Mesenchymal stem cell (in vitro differentiated cells and primary cell): ENCODE measurements at regions not wholly inside any gene's neighbourhood (a gene's known extent, or its start where the extent isn't known, plus 50 kb on each side); places are given as distances from the start of the nearest gene placed in this dataset.

ENCODE experiments used
- DNase-seq: peaks from one replicate; pipeline ENCODE4 v3.0.0-alpha.2; 2013
- H2AFZ ChIP-seq: one replicate; pipeline ENCODE4 v1.6.1; 2013; ENCODE audit warnings: low read depth, mild to moderate bottlenecking, control low read depth, inconsistent platforms, low read length, moderate library complexity
- H2AK5ac ChIP-seq: 2 replicates; pipeline ENCODE4 v1.6.1; 2013; ENCODE audit warnings: low read length, moderate library complexity, mild to moderate bottlenecking, inconsistent platforms; ENCODE audit not compliant: severe bottlenecking
- H2BK120ac ChIP-seq: one replicate; pipeline ENCODE4 v1.6.1; 2013; ENCODE audit warnings: low read depth, mild to moderate bottlenecking, inconsistent platforms, low read length, moderate library complexity
- H2BK12ac ChIP-seq, 2 experiments: one replicate each; pipeline ENCODE4 v1.6.1; 2013; ENCODE audit warnings: inconsistent platforms in 2 of 2, low read length in 2 of 2, mild to moderate bottlenecking in 2 of 2, moderate library complexity in 2 of 2, control low read depth in 1 of 2
- H2BK15ac ChIP-seq: one replicate; pipeline ENCODE4 v1.6.1; 2013; ENCODE audit warnings: mild to moderate bottlenecking, low read depth, inconsistent platforms; ENCODE audit not compliant: poor library complexity, severe bottlenecking
- H2BK5ac ChIP-seq: 2 replicates; pipeline ENCODE4 v1.6.1; 2013; ENCODE audit warnings: low read depth, mild to moderate bottlenecking, low read length, control low read depth, inconsistent platforms; ENCODE audit not compliant: poor library complexity, severe bottlenecking
- H3K14ac ChIP-seq, 2 experiments: one replicate each; pipeline ENCODE4 v1.6.1; 2013; ENCODE audit warnings: inconsistent platforms in 2 of 2, low read length in 2 of 2, control low read depth in 1 of 2, mild to moderate bottlenecking in 1 of 2, moderate library complexity in 1 of 2
- H3K18ac ChIP-seq, 2 experiments: one replicate each; pipeline ENCODE4 v1.6.1; 2013; ENCODE audit warnings: inconsistent platforms in 2 of 2, low read length in 2 of 2, control low read depth in 1 of 2, low read depth in 1 of 2, mild to moderate bottlenecking in 1 of 2
- H3K23ac ChIP-seq, 2 experiments: one replicate each; pipeline ENCODE4 v1.6.1; 2013; ENCODE audit warnings: inconsistent platforms in 2 of 2, low read length in 2 of 2, mild to moderate bottlenecking in 2 of 2, moderate library complexity in 2 of 2, control low read depth in 1 of 2
- H3K27ac ChIP-seq: 2 replicates; pipeline ENCODE4 v1.5.1; 2013; ENCODE audit warnings: mild to moderate bottlenecking, moderate library complexity, low read length, control low read depth, inconsistent platforms; ENCODE audit not compliant: poor library complexity, severe bottlenecking
- H3K27me3 ChIP-seq, 2 experiments: 2 replicates each; pipeline versions ENCODE4 v1.6.1 to v1.7.0; 2013; ENCODE audit warnings: low read length in 2 of 2, mild to moderate bottlenecking in 2 of 2, moderate library complexity in 2 of 2, control low read depth in 1 of 2, inconsistent platforms in 1 of 2; ENCODE audit not compliant: control insufficient read depth in 1 of 2, insufficient read depth in 1 of 2
- H3K36me3 ChIP-seq, 2 experiments: 2 replicates each; pipeline versions ENCODE4 v1.6.1 to v1.7.0; 2013; ENCODE audit warnings: low read length in 2 of 2, control low read depth in 1 of 2, inconsistent platforms in 1 of 2, low read depth in 1 of 2, mild to moderate bottlenecking in 1 of 2; ENCODE audit not compliant: insufficient read depth in 2 of 2, control insufficient read depth in 1 of 2
- H3K4ac ChIP-seq, 2 experiments: one replicate each; pipeline ENCODE4 v1.6.1; 2013; ENCODE audit warnings: inconsistent platforms in 2 of 2, low read length in 2 of 2, mild to moderate bottlenecking in 2 of 2, moderate library complexity in 2 of 2, control low read depth in 1 of 2, low read depth in 1 of 2
- H3K4me1 ChIP-seq: 2 replicates; pipeline ENCODE4 v1.6.1; 2013; ENCODE audit warnings: low read depth, low read length, control low read depth; ENCODE audit not compliant: control insufficient read depth, insufficient read depth
- H3K4me2 ChIP-seq: 2 replicates; pipeline ENCODE4 v1.6.1; 2013; ENCODE audit warnings: low read length, mild to moderate bottlenecking, inconsistent platforms; ENCODE audit not compliant: poor library complexity, severe bottlenecking
- H3K4me3 ChIP-seq, 2 experiments: 2 replicates each; pipeline versions ENCODE4 v1.5.1 to v1.7.0; 2013; ENCODE audit warnings: low read length in 2 of 2, mild to moderate bottlenecking in 2 of 2, control low read depth in 1 of 2, low read depth in 1 of 2; ENCODE audit not compliant: insufficient read depth in 1 of 2
- H3K79me1 ChIP-seq: replicated peaks from 2 replicates; pipeline ENCODE4 v1.6.1; 2013; ENCODE audit warnings: mild to moderate bottlenecking, control low read depth, low read length, inconsistent platforms; ENCODE audit not compliant: poor library complexity, severe bottlenecking
- H3K9ac ChIP-seq: 2 replicates; pipeline ENCODE4 v1.7.0; 2013; ENCODE audit warnings: mild to moderate bottlenecking, low read length, moderate library complexity
- H3K9me3 ChIP-seq: 2 replicates; pipeline ENCODE4 v1.7.0; 2013; ENCODE audit warnings: mild to moderate bottlenecking, low read length; ENCODE audit not compliant: control insufficient read depth
- H4K8ac ChIP-seq: one replicate; pipeline ENCODE4 v1.6.1; 2013; ENCODE audit warnings: inconsistent platforms, mild to moderate bottlenecking, low read length, moderate library complexity
- H4K91ac ChIP-seq: one replicate; pipeline ENCODE4 v1.6.1; 2013; ENCODE audit warnings: mild to moderate bottlenecking, low read length, inconsistent platforms
- WGBS: methylation state at CpG from one replicate; pipeline ENCODE4 v1.1.7; 2013; ENCODE audit warnings: mixed read lengths; 5-methylcytosine and 5-hydroxymethylcytosine counted together

DNA sequence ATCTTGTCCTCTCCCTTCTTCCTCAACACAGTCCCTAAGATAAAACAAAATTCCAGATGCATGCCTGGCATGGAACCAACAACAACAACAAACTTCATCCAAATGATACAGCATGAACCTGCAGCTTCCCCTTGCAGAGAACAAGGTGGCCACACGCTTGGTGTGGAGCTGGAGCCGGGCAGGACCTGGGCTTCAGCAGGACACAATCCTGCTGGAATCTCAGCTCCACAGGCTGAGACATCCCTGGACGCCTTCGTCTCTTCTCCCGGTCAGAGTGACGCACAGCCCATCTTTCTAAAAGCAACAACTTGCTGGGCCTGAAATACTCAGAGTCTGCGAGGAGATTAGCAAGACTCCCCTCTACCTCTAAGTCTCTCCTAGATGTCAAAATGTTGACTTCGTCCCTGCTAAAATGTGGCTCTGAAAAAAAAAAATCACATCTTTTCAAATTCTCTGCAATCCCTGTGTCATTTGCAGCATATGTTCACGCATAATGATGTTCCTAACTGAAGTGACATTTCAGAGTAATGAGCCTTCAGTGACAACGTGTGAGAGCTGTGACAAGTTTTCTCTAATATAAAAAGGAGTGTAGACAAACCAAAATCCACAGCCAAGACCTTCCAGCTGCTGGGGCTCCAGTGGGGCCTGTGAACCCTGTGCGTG lies 1232.3 kb downstream of the TBC1D22A start:
- Histone ChIP-seq H3K23ac (no peak overlapping the region), H4K8ac (no peak overlapping the region), H3K4me3 (no peak overlapping the region), H3K36me3 (no peaks in the 10 kb centered on the region), H2BK15ac (no peak overlapping the region), H3K18ac (no peak overlapping the region), H3K27me3 (no peaks in the 10 kb centered on the region), H4K91ac (no peak overlapping the region), H2BK5ac (no peak overlapping the region), H3K4me1 (no peaks in the 10 kb centered on the region), H3K27ac (no peak overlapping the region), H3K4ac (no peak overlapping the region), H3K14ac (no peak overlapping the region), H2AK5ac (no peak overlapping the region), H2BK12ac (no peak overlapping the region), H2AFZ (no peak overlapping the region), H3K9me3 (no peaks in the 10 kb centered on the region), H3K9ac (no peak overlapping the region), H3K4me2 (no peak overlapping the region), H2BK120ac (no peak overlapping the region), H3K79me1 (no peaks in the 10 kb centered on the region)
- whole genome bisulfite sequencing, result 79% methylated on average over 11 of the region's 11 CpGs
- no peak for DNase-seq

DNA sequence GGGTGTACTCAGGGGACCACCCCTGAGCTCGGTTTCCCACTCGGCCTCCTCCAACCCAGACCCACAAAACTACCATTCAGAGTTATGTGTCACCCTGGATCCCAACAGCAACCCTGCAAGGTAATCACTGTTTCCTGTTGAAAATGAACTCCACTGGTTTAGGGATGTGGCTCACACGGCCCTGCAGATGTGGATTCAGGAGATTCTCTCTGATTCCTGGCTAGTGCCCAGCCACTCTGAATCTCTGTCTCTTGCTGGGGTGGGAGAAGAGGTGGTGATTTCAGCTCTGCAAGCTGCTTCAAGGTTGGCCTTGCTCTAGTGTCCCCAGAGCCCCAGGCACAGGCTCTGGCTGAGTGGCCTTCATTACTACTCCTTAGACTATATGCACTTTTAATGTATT lies 1231.6 kb downstream of the TBC1D22A start:
- Histone ChIP-seq H3K27ac (no peak overlapping the region), H3K4ac (no peak overlapping the region), H2AFZ (no peak overlapping the region), H3K9me3 (no peaks in the 10 kb centered on the region), H2BK12ac (no peak overlapping the region), H3K4me1 (no peaks in the 10 kb centered on the region), H2BK15ac (no peak overlapping the region), H2BK5ac (no peak overlapping the region), H3K36me3 (no peaks in the 10 kb centered on the region), H4K91ac (no peak overlapping the region), H3K4me2 (no peak overlapping the region), H3K14ac (no peak overlapping the region), H2BK120ac (no peak overlapping the region), H3K79me1 (no peaks in the 10 kb centered on the region), H3K18ac (no peak overlapping the region), H3K9ac (no peak overlapping the region), H2AK5ac (no peak overlapping the region), H4K8ac (no peak overlapping the region), H3K4me3 (no peak overlapping the region), H3K27me3 (no peaks in the 10 kb centered on the region), H3K23ac (no peak overlapping the region)
- DNase-seq, result no peak
- WGBS, result 27% methylated on average over 3 of the region's 3 CpGs

DNA sequence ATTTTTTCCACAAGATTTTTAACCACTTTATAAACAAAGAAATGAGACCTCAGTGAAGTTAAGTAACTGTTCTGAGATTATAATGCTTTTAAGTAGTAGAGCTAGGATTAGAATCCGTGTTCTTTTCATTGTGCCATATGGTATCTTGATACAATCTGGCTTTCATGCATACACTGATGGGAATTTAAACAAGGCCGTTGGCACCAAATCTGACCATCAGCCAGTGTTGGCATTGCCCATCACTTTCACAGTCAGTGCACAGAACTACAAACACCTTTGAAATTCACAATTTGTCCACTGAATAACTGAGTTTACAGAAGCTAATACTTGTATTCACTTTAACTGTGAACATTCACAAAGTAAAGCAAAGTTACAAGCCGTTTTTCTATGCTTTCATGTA lies 1228.0 kb downstream of the TBC1D22A start:
- WGBS, result 55% methylated on average over 2 of the region's 3 CpGs

DNA sequence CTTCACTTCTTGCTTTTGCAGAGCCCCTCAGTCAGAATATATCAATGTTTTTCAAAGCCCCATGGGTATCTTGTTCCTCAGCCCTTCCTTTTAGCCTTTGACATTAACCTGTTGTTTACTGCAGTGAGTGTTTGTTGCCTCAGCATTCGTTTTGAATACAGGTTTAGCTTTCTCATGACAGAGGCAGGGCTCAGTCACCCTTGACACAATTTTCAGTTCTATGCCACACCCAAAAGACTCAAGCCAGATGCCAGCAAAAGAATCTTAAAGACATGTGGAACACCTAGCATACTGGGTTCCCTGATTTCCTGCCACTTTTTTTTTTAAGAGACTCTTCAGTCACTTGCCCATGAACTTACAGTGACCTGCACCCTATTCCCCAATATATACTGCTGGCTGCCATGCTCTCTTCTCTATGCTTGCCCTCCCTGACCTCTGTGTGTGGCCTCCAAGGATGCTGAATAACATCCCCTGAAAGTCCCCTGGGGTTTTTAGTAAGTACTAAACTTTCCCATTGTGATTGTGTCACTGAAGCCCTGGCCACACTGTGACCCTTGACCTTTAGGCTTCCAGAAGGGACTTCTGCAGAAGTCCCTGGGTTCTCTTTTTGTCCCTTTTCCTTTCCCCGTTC lies 1225.5 kb downstream of the TBC1D22A start:
- Histone ChIP-seq H3K4me1 (no peaks in the 10 kb centered on the region), H2AFZ (no peak overlapping the region), H2BK120ac (no peak overlapping the region), H4K8ac (no peak overlapping the region), H3K27me3 (no peaks in the 10 kb centered on the region), H3K36me3 (no peaks in the 10 kb centered on the region), H3K9ac (no peak overlapping the region), H3K4me2 (no peak overlapping the region), H2BK15ac (no peak overlapping the region), H2AK5ac (no peak overlapping the region), H3K4me3 (no peak overlapping the region), H2BK12ac (no peak overlapping the region), H3K23ac (no peak overlapping the region), H3K27ac (no peak overlapping the region), H3K9me3 (peaks cover 19% of the 10 kb centered on the region), H3K4ac (no peak overlapping the region), H3K79me1 (no peaks in the 10 kb centered on the region), H3K14ac (no peak overlapping the region), H4K91ac (no peak overlapping the region), H3K18ac (no peak overlapping the region), H2BK5ac (no peak overlapping the region)
- WGBS, result 8% methylated on average over 2 of the region's 2 CpGs
- no peak for DNase-seq

More for the DNA sequence above, 1228.0 kb downstream of the TBC1D22A start:
- Histone ChIP-seq H3K4me3 (no peak overlapping the region), H2BK5ac (no peak overlapping the region), H3K27ac (no peak overlapping the region), H3K27me3 (no peaks in the 10 kb centered on the region), H3K79me1 (no peaks in the 10 kb centered on the region), H4K91ac (no peak overlapping the region), H2BK120ac (no peak overlapping the region), H2AK5ac (no peak overlapping the region), H3K23ac (no peak overlapping the region), H2AFZ (no peak overlapping the region), H2BK12ac (no peak overlapping the region), H3K18ac (no peak overlapping the region), H3K9ac (no peak overlapping the region), H3K14ac (no peak overlapping the region), H2BK15ac (no peak overlapping the region), H3K4me1 (no peaks in the 10 kb centered on the region), H3K4ac (no peak overlapping the region), H3K36me3 (no peaks in the 10 kb centered on the region), H3K4me2 (no peak overlapping the region), H3K9me3 (peaks cover 14% of the 10 kb centered on the region), H4K8ac (no peak overlapping the region)
- DNase-seq, result no peak
